NCI-H1105 (cell line): ENCODE measurements at regions not wholly inside any gene's neighbourhood (a gene's known extent, or its start where the extent isn't known, plus 50 kb on each side); places are given as distances from the start of the nearest gene placed in this dataset.
"Not testable (repeated sequence)": the region's sequence is repeated elsewhere in the genome, so short reads cannot be mapped to it uniquely, and the experiment has no call there.

Source experiments
- DNase-seq: peaks from one replicate; lab custom pipeline; 2025; lab: John Stamatoyannopoulos, UW

GRCh38 chr15:38073178-38073946, 138.9 kb downstream of the TMCO5A start:
- no peak for DNase-seq

GRCh38 chr15:38074029-38074428, 139.6 kb downstream of the TMCO5A start:
- DNase-seq = no peak

- no peak for DNase-seq
These were observed 141.0 kb downstream of the TMCO5A start for GRCh38 chr15:38075466-38075865.

- DNase-seq = no peak
These were observed 142.3 kb downstream of the TMCO5A start for GRCh38 chr15:38076786-38077185.

GRCh38 chr15:38079236-38079635, 144.8 kb downstream of the TMCO5A start:
- no peak for DNase-seq

- DNase-seq = no peak
These were observed 146.3 kb downstream of the TMCO5A start for GRCh38 chr15:38080651-38081275.

GRCh38 chr15:38084289-38084688, 149.8 kb downstream of the TMCO5A start:
- DNase-seq = no peak

GRCh38 chr15:38085114-38085513, 150.7 kb downstream of the TMCO5A start:
- no peak for DNase-seq

GRCh38 chr15:38085931-38086568, 151.6 kb downstream of the TMCO5A start:
- DNase-seq = no peak

- no peak for DNase-seq
These were observed 152.2 kb downstream of the TMCO5A start for GRCh38 chr15:38086611-38087010.

GRCh38 chr15:38088971-38089370, 154.5 kb downstream of the TMCO5A start:
- no peak for DNase-seq

- DNase-seq = no peak
These were observed 155.8 kb downstream of the TMCO5A start for GRCh38 chr15:38090223-38090622.

GRCh38 chr15:38090678-38091077, 156.2 kb downstream of the TMCO5A start:
- DNase-seq = no peak

GRCh38 chr15:38091078-38091645, 156.7 kb downstream of the TMCO5A start:
- DNase-seq = no peak

GRCh38 chr15:38093931-38094330, 158.7 kb upstream of the SPRED1 start:
- no peak for DNase-seq

- DNase-seq = no peak
These were observed 149.7 kb upstream of the SPRED1 start for GRCh38 chr15:38102972-38103371.

- DNase-seq = no peak
These were observed 149.1 kb upstream of the SPRED1 start for GRCh38 chr15:38103564-38103963.

- DNase-seq = no peak
These were observed 141.6 kb upstream of the SPRED1 start for GRCh38 chr15:38111070-38111469.

- DNase-seq = no peak
These were observed 140.2 kb upstream of the SPRED1 start for GRCh38 chr15:38112406-38112805.

- DNase-seq = no peak
These were observed 137.5 kb upstream of the SPRED1 start for GRCh38 chr15:38115121-38115520.

GRCh38 chr15:38117781-38118180, 134.9 kb upstream of the SPRED1 start:
- DNase-seq = no peak

- not testable (repeated sequence) for DNase-seq
These were observed 132.8 kb upstream of the SPRED1 start for GRCh38 chr15:38119865-38120264.

- no peak for DNase-seq
These were observed 125.3 kb upstream of the SPRED1 start for GRCh38 chr15:38127306-38127771.
